GM12878 (cell line): ENCODE measurements at regions not wholly inside any gene's neighbourhood (a gene's known extent, or its start where the extent isn't known, plus 50 kb on each side); places are given as distances from the start of the nearest gene placed in this dataset.

Experiments used
- ATAC-seq: fragments of 200-7000 bp; cut with Tn5 transposase; 3 replicates; pipeline ENCODE4 v1.9.1; 2020; ENCODE audit warnings: mild to moderate bottlenecking, moderate library complexity
- BruUV-seq: library from RNA; stranded (reverse); fragments of 400-500 nt; replicated peaks from 2 replicates; lab custom pipeline; 2021; lab: Mats Ljungman, UMichigan
- CTCF ChIA-PET: fragments of 300-600 bp; sonication (Branson Sonifier 250); formaldehyde crosslinking; extraction: SDS; loops from one replicate; lab custom pipeline; 2021; ENCODE audit warnings: inconsistent platforms; lab: Yijun Ruan, JAX
- POLR2A ChIA-PET: fragments of 350-600 bp; formaldehyde crosslinking; extraction: SDS; loops from one replicate; lab custom pipeline; 2021; ENCODE audit warnings: inconsistent platforms; lab: Charles Lee
- RAD21 ChIA-PET: fragments of 300-600 bp; sonication (Branson Sonifier 250); formaldehyde crosslinking; loops from one replicate; lab custom pipeline; 2023; ENCODE audit warnings: antibody characterized with exemption; ENCODE audit not compliant: unreplicated experiment; lab: Charles Lee
- SMC1A ChIA-PET: fragments of 300-600 bp; sonication (Branson Sonifier 250); formaldehyde crosslinking; loops from one replicate; lab custom pipeline; 2023; ENCODE audit not compliant: unreplicated experiment, uncharacterized antibody; lab: Charles Lee
- DNase-seq: peaks from one replicate; pipeline ENCODE4 v3.0.0-alpha.2; 2011; ENCODE audit warnings: low read depth, low spot score
- FAIRE-seq: peaks from 3 replicates; lab custom pipeline; 2011; peaks lifted over from hg19 to GRCh38; lab: Jason Lieb, UNC
- H2AFZ ChIP-seq: 2 replicates; pipeline ENCODE4 v1.6.0; 2011; ENCODE audit warnings: low read depth, low read length, control low read depth; ENCODE audit not compliant: control insufficient read depth
- H3K27ac ChIP-seq: 2 replicates; pipeline ENCODE4 v1.5.1; 2011; ENCODE audit warnings: control low read depth; ENCODE audit not compliant: control insufficient read depth, insufficient read depth
- H3K27me3 ChIP-seq, 2 experiments: replicated peaks in 1 of 2; 2 replicates each; pipeline versions ENCODE4 v1.6.0 to v1.6.1; 2011; ENCODE audit warnings: low read length in 1 of 2; ENCODE audit not compliant: control insufficient read depth in 2 of 2, insufficient read depth in 2 of 2
- H3K36me3 ChIP-seq, 2 experiments: 2 replicates each; pipeline ENCODE4 v1.5.1; 2011; ENCODE audit warnings: low read length in 1 of 2; ENCODE audit not compliant: control insufficient read depth in 2 of 2, insufficient read depth in 2 of 2
- H3K4me1 ChIP-seq: 2 replicates; pipeline ENCODE4 v1.6.1; 2011; ENCODE audit warnings: mild to moderate bottlenecking, low read length, moderate library complexity, mixed read lengths; ENCODE audit not compliant: control insufficient read depth, insufficient read depth
- H3K4me2 ChIP-seq: 2 replicates; pipeline ENCODE4 v1.6.0; 2011; ENCODE audit warnings: control low read depth; ENCODE audit not compliant: control insufficient read depth, insufficient read depth
- H3K4me3 ChIP-seq: fragments of 200-600 bp; sonication (generic); 2 replicates; pipeline ENCODE4 v1.5.1; 2016
- H3K79me2 ChIP-seq: 2 replicates; pipeline ENCODE4 v1.6.0; 2011; ENCODE audit warnings: low read length; ENCODE audit not compliant: control insufficient read depth, insufficient read depth
- H3K9ac ChIP-seq: 2 replicates; pipeline ENCODE4 v1.8.0; 2011; ENCODE audit warnings: low read length, control low read depth, mixed read lengths; ENCODE audit not compliant: control insufficient read depth, insufficient read depth
- H3K9me3 ChIP-seq: replicated peaks from 3 replicates; pipeline ENCODE4 v1.5.1; 2011; ENCODE audit warnings: mild to moderate bottlenecking, low read length; ENCODE audit not compliant: control insufficient read depth, insufficient read depth
- H4K20me1 ChIP-seq: 2 replicates; pipeline ENCODE4 v1.6.0; 2011; ENCODE audit not compliant: control insufficient read depth, insufficient read depth
- BHLHE40 ChIP-seq, 2 experiments: fragments of 450-650 bp in 1 of 2; IDR thresholded peaks; 2 replicates each; pipeline ENCODE4 v1.6.1; 2011 to 2017; ENCODE audit warnings: low read depth in 2 of 2, borderline replicate concordance in 1 of 2, improper control_type of control experiment in 1 of 2, low read length in 1 of 2, mild to moderate bottlenecking in 1 of 2
- FOXM1 ChIP-seq: IDR thresholded peaks from 2 replicates; pipeline ENCODE4 v1.6.1; 2012; ENCODE audit warnings: low read depth, mild to moderate bottlenecking, inconsistent platforms, low read length, moderate library complexity
- GABPA ChIP-seq: IDR thresholded peaks from 2 replicates; pipeline ENCODE4 v1.6.1; 2014; ENCODE audit warnings: antibody characterized with exemption, low read depth, mild to moderate bottlenecking, inconsistent platforms
- GATAD2B ChIP-seq: fragments of 450-650 bp; conservative IDR thresholded peaks from 2 replicates; pipeline ENCODE4 v1.6.1; 2017; ENCODE audit warnings: low read depth, mild to moderate bottlenecking, moderate library complexity
- MYC ChIP-seq: IDR thresholded peaks from 2 replicates; pipeline ENCODE4 v1.6.1; 2011; ENCODE audit warnings: mild to moderate bottlenecking, low read length, moderate library complexity, inconsistent platforms; ENCODE audit not compliant: insufficient read depth, insufficient replicate concordance, insufficient read length, severe bottlenecking
- PAX8 ChIP-seq: fragments of 450-650 bp; IDR thresholded peaks from 2 replicates; pipeline ENCODE4 v1.6.1; 2017; ENCODE audit warnings: mild to moderate bottlenecking, moderate library complexity
- PKNOX1 ChIP-seq: fragments of 450-650 bp; IDR thresholded peaks from 2 replicates; pipeline ENCODE4 v1.6.1; 2016; ENCODE audit warnings: mild to moderate bottlenecking
- POLR2A ChIP-seq: IDR thresholded peaks from 2 replicates; pipeline ENCODE4 v1.6.1; 2011; ENCODE audit warnings: low read depth, mild to moderate bottlenecking, low read length
- SMARCA5 ChIP-seq: fragments of 450-650 bp; IDR thresholded peaks from 2 replicates; pipeline ENCODE4 v1.6.1; 2017; ENCODE audit warnings: mild to moderate bottlenecking
- SUZ12 ChIP-seq: fragments of 200-600 bp; sonication (generic); IDR thresholded peaks from one replicate; pipeline ENCODE4 v1.6.1; 2018; ENCODE audit warnings: antibody characterized with exemption, mild to moderate bottlenecking; ENCODE audit not compliant: unreplicated experiment
- TAF1 ChIP-seq: IDR thresholded peaks from 2 replicates; pipeline ENCODE4 v1.6.1; 2011; ENCODE audit warnings: mild to moderate bottlenecking, low read depth, low read length, borderline replicate concordance
- YBX1 ChIP-seq: fragments of 450-650 bp; IDR thresholded peaks from 2 replicates; pipeline ENCODE4 v1.6.1; 2016; ENCODE audit warnings: antibody characterized with exemption
- ZBED1 ChIP-seq: IDR thresholded peaks from 2 replicates; pipeline ENCODE4 v1.6.1; 2016; ENCODE audit warnings: borderline replicate concordance
- ZBTB4 ChIP-seq: fragments of 450-650 bp; formaldehyde crosslinking; IDR thresholded peaks from 2 replicates; pipeline ENCODE4 v1.4.0; 2022; ENCODE audit warnings: mild to moderate bottlenecking, moderate library complexity
- ZNF217 ChIP-seq: fragments of 450-650 bp; IDR thresholded peaks from 2 replicates; pipeline ENCODE4 v1.6.1; 2017; ENCODE audit warnings: antibody characterized with exemption, mild to moderate bottlenecking
- ZSCAN29 ChIP-seq: fragments of 450-650 bp; IDR thresholded peaks from 2 replicates; pipeline ENCODE4 v1.6.1; 2017; ENCODE audit warnings: mild to moderate bottlenecking, moderate library complexity
- WGBS: methylation state at CpG from one replicate; pipeline ENCODE4 v1.1.6; 2016; ENCODE audit warnings: low lambda C conversion rate; ENCODE audit not compliant: insufficient replicate concordance, insufficient coverage; ENCODE audit errors: missing lambda C conversion rate; 5-methylcytosine and 5-hydroxymethylcytosine counted together
- in situ Hi-C: fragments of 300-500 bp; cut with MboI; formaldehyde crosslinking; loops from 9 replicates; pipeline ENCODE4 v1.14.3; 2018; ENCODE audit warnings: mixed read lengths
- intact Hi-C: fragments of 100-400 bp; cut with micrococcal nuclease; formaldehyde crosslinking; loops from one replicate; pipeline ENCODE4 v1.14.2; 2022; ENCODE audit not compliant: unreplicated experiment

- no peak overlapping the region for H3K9ac ChIP-seq
- no peaks in the 10 kb centered on the region for H4K20me1 ChIP-seq
- H3K9me3 ChIP-seq = no peaks in the 10 kb centered on the region
- no peak overlapping the region for H3K27ac ChIP-seq
- ATAC-seq = no peak
- FAIRE-seq = no peak
- no peak overlapping the region for H3K4me2 ChIP-seq
- ChIA-PET POLR2A (no interaction called here), RAD21 (no interaction called here), SMC1A (no interaction called here), CTCF (no interaction called here)
- no peak for DNase-seq
- no TSS peak for BruUV-seq
- intact Hi-C loops = no loop called here
- TF ChIP-seq FOXM1 (no peak), YBX1 (no peak), POLR2A (no peak), BHLHE40 (IDR thresholded peaks at IDR 0.05; ENCODE audit: borderline replicate concordance in 1 of 2, low read depth in 2 of 2, low read length in 1 of 2) (no peak)
- no peaks in the 10 kb centered on the region for H3K79me2 ChIP-seq
- in situ Hi-C loops = no loop called here
- 53% methylated on average over 5 of the region's 5 CpGs for WGBS
- H2AFZ ChIP-seq = no peak overlapping the region
- no peaks in the 10 kb centered on the region for H3K27me3 ChIP-seq
- no peaks in the 10 kb centered on the region for H3K4me1 ChIP-seq
- no peaks in the 10 kb centered on the region for H3K36me3 ChIP-seq
- no peak overlapping the region for H3K4me3 ChIP-seq
Observed at GRCh38 chr22:34639911-34640310, 426.0 kb upstream of the ISX start.

GRCh38 chr22:34645375-34645774 lies 420.6 kb upstream of the ISX start:
- Histone ChIP-seq H3K4me1 (no peaks in the 10 kb centered on the region), H3K9me3 (no peaks in the 10 kb centered on the region), H3K9ac (no peak overlapping the region), H4K20me1 (no peaks in the 10 kb centered on the region), H3K36me3 (no peaks in the 10 kb centered on the region), H3K79me2 (no peaks in the 10 kb centered on the region), H2AFZ (no peak overlapping the region), H3K27ac (no peak overlapping the region), H3K27me3 (no peaks in the 10 kb centered on the region), H3K4me2 (no peak overlapping the region), H3K4me3 (no peak overlapping the region)
- FAIRE-seq (no peak), DNase-seq (no peak), ATAC-seq (no peak)
- intact Hi-C loops = no loop called here
- in situ Hi-C loops = no loop called here
- WGBS = 43% methylated on average over 6 of the region's 6 CpGs
- ChIA-PET RAD21 (no interaction called here), POLR2A (no interaction called here), SMC1A (no interaction called here), CTCF (no interaction called here)
- no TSS peak for BruUV-seq
- no peak for TF ChIP-seq ZNF217
- TF ChIP-seq ZSCAN29 = no peak
- no peak for TF ChIP-seq PKNOX1
- TF ChIP-seq PAX8 = no peak
- no peak for TF ChIP-seq ZBTB4 (CRISPR knock-in tag)
- TF ChIP-seq GABPA = no peak
- no peak for TF ChIP-seq MYC
- TF ChIP-seq ZBED1 = no peak
- no peak for TF ChIP-seq GATAD2B
- TF ChIP-seq SUZ12 = no peak
- no peak for TF ChIP-seq TAF1
- TF ChIP-seq SMARCA5 = no peak
